ENCODE measurements at regions not wholly inside any gene's neighbourhood (a gene's known extent, or its start where the extent isn't known, plus 50 kb on each side); places are given as distances from the start of the nearest gene placed in this dataset.
A peak's percentile ranks its signal among the peaks of the same experiment; 100 is the strongest.

DNA sequence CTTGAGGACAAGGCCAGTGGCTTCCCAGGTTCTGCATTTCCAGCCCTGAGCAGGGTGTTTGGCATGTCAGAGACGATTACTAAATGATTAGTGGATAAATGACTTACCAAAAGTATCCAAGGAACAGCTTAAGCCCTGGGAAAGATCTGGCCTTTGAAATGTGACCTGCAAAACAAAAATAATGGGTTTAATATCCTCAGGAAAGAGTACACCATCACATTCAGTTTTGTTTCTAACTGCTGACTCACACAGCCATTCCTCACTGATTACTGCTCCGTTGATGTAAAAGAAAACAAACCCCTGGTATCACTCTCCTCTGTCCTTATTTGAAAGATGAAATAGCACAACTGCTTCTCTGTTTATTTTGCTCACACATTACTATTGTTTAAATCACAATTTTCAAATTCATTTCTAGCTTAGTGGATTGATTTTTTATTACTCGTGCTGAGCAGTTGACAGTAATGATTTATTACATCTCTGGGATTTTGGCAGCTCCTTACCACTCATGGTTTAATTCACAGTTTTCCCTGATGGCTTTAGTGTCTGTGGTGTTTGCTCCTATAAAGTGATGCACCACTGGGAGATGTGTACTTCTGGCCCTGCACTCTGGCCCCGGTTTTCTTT, 117.0 kb downstream of the CBLL2 start:
- in situ Hi-C loops (cut with HindIII; ENCODE audit: low sequenced_read_pairs) = no loop called here
- no peak for DNase-seq (ENCODE audit: low spot score)

- in situ Hi-C loops (cut with HindIII; ENCODE audit: low sequenced_read_pairs) = no loop called here
- DNase-seq (ENCODE audit: low spot score) = peak; percentile 54
Observed at GRCh38 chrX:22392133-22392948, 119.6 kb downstream of the CBLL2 start.

DNA sequence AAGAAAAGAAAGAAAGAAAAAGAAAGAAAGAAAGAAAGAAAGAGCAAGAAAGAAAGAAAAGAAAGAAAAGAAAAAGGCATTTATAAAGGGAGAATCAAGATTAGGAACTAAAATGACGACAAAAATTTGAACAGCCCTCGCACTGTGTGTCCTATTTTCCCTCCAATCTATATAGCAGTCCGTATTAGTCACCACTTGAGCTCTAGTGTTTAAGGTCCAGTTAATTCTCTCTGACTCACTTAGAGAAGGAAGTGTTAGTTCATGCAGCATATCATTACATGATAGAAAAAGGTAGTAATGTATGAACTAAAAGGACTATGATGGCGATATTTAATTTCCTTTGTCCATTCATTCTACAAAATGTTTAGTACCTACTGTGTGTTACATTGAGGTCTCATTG, 122.7 kb downstream of the CBLL2 start:
- in situ Hi-C loops (cut with HindIII; ENCODE audit: low sequenced_read_pairs) = no loop called here
- DNase-seq (ENCODE audit: low spot score) = no peak

DNA sequence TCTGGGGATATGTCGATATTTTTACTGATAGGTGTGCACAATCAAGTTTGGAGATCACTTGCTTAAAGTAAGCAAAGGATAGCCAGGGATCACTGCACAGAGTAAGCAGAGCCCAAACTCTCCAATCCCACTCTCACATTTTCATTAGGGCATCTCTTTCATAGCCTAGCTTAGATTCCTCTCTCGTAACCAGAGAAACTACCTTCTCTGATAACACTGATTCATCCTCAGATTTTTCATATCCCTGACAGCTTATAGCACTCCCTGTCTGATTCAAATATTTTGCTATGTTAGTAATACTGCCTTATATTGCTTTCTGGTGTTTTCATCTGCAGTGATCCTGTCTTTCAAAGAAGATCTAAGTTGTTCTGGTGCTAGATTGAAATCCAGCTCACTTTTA, 123.7 kb downstream of the CBLL2 start:
- in situ Hi-C loops (cut with HindIII; ENCODE audit: low sequenced_read_pairs) = no loop called here
- DNase-seq (ENCODE audit: low spot score) = no peak

DNA sequence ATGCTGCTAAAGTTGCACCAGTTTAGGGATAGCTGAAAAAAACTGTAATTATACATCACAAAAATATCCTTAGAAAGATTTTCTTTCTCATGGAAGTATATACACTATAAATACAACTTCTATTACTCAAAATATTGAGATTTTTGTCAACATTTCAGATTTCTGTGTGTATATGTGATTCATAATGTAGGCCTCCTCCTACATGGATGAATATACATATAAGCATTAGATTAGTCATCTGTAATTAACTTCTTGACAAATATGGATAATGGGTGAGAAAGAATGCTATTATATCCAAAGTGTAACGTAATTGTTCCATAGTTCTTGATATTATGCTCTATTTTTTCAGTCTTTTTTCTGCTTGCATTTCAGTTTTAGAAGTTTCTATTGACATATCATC, 124.9 kb downstream of the CBLL2 start:
- in situ Hi-C loops (cut with HindIII; ENCODE audit: low sequenced_read_pairs) = no loop called here

GRCh38 chrX:22399437-22400192, 126.9 kb downstream of the CBLL2 start:
- no peak for DNase-seq (ENCODE audit: low spot score)
- in situ Hi-C loops (cut with HindIII; ENCODE audit: low sequenced_read_pairs) = no loop called here

More for the DNA sequence above, 124.9 kb downstream of the CBLL2 start:
- no peak for DNase-seq (ENCODE audit: low spot score)

DNA sequence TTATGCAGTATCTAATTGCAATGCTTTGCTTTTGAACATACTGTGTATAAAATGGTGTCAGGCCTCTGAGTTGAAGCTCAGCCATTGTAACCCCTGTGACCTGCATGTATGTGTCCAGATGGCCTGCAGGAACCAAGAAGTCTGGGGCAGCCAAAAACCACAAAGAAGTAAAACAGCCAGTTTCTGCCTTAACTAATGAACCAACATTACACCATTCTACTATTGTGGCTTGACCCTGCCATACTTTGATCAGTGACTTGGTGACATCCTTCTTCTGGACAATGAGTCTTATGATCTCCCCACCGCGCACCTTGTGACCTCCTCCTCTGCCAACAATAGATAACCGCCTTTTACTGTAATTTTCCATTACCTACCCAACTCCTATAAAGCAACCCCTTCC, 131.6 kb downstream of the CBLL2 start:
- no peak for DNase-seq (ENCODE audit: low spot score)

GRCh38 chrX:22406201-22406737, 133.6 kb downstream of the CBLL2 start:
- in situ Hi-C loops (cut with HindIII; ENCODE audit: low sequenced_read_pairs) = no loop called here
- no peak for DNase-seq (ENCODE audit: low spot score)

More for the DNA sequence above, 131.6 kb downstream of the CBLL2 start:
- in situ Hi-C loops (cut with HindIII; ENCODE audit: low sequenced_read_pairs) = no loop called here

GRCh38 chrX:22409418-22409817, 136.7 kb downstream of the CBLL2 start:
- no peak for DNase-seq (ENCODE audit: low spot score)
- in situ Hi-C loops (cut with HindIII; ENCODE audit: low sequenced_read_pairs) = no loop called here

DNA sequence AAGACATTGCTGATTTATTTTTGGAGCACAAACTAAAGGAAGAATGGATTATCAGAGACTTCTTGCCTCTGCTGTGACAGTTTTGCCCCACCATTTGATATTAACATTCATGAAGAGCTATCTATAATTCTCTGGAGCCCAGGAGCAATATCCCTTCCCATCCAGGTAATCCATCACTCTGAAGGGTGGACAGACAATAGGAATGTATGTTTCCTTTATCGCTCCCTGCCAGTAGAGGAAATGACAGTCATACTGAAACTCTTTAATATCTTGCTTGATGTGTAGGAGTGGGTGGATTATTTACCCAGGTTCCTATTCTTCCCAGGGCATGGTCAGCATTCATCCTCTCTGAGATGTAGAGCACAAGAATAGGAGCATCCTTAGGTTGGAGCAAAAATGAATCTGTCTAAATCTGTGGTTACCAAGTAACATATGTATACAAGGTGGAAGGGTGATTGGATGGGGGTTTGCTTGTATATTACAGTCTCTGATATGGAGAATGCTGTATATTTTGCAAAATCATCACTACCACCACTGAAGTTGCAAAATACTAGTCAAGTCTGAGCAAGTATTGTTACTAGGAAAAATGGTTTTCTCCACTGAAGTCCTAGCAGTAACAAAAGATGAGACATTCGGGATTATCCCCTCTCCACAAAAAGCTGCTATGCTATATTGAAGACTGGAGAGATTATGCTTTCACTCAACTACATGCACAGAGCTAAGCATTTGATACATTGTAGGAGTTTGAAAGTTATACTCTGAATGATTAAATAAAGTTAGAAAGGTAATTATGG, 151.6 kb downstream of the CBLL2 start:
- in situ Hi-C loops (cut with HindIII; ENCODE audit: low sequenced_read_pairs) = no loop called here
- DNase-seq (ENCODE audit: low spot score) = no peak

DNA sequence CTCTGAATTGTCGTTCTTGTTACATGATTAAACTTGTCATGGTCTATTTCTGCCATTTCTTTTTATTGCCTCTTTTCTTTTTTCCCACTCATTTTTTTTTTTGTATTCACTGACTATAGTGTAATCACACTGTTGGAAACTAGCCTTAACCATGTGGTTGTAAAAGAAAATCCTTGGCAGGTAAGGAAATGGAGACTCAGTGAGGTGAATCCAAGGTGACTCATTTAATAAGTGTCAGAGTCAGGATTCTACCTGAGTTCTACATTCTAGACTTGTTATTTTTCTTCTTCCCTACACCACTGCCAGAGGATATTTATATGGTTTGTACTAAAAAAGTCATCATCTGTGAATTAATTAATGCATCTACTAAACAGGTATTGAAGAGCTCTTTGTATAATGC, 152.2 kb downstream of the CBLL2 start:
- in situ Hi-C loops (cut with HindIII; ENCODE audit: low sequenced_read_pairs) = no loop called here
- no peak for DNase-seq (ENCODE audit: low spot score)

- in situ Hi-C loops (cut with HindIII; ENCODE audit: low sequenced_read_pairs) = no loop called here
Observed at GRCh38 chrX:22429704-22430103, 157.0 kb downstream of the CBLL2 start.

DNA sequence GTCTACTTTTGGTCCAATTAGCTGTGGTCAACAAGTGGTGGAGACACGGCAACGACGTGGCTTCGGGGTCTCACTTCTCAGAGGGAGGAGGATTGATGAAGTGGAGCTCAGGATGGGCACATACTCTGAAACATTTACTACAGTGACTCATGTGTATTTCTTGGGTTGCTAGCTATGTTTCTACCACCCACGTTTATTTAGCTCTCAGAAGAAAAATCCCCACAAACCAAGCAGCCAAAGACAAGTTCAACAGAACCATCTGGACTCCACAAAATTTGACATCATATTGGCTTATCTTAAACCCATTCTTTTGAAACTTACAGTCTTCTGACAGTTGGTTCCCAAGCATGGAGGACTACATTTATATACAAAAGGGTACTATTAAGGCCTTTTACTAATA, 158.0 kb downstream of the CBLL2 start:
- in situ Hi-C loops (cut with HindIII; ENCODE audit: low sequenced_read_pairs) = no loop called here
- no peak for DNase-seq (ENCODE audit: low spot score)

More at GRCh38 chrX:22429704-22430103, 157.0 kb downstream of the CBLL2 start:
- DNase-seq (ENCODE audit: low spot score) = no peak

DNA sequence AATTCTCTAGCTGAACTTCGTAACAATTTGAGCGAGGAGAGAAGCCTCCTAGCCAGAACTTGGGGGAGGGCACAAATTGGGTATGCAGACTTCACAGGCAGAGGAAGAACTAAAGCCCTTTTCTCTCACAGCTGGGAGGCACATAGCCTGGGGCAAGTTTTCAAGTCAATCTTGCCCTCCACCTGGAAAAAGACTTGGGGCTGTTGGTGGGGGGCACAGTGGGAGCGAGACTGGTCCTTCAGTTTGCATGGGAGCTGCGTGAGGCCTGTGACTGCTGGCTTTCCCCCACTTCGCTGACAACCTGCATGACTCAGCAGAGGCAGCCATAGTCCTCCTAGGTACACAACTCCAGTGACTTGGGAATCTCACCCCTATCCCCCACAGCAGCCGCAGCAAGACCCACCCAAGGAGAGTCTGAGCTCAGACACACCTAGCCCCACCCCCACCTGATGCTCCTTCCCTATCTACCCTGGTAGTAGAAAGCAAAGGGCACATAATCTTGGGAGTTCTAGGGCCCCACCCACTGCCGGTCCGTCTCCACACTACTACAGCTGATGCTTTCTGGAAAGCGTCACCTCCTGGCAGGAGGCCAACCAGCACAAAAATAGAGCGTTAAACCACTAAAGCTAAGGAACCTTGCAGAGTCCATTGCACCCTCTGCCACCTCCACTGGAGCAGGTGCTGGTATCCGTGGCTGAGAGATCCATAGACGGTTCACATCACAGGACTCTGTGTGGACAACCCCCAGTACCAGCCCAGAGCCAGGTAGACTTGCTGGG, 160.8 kb downstream of the CBLL2 start:
- in situ Hi-C loops (cut with HindIII; ENCODE audit: low sequenced_read_pairs) = no loop called here
- no peak for DNase-seq (ENCODE audit: low spot score)

DNA sequence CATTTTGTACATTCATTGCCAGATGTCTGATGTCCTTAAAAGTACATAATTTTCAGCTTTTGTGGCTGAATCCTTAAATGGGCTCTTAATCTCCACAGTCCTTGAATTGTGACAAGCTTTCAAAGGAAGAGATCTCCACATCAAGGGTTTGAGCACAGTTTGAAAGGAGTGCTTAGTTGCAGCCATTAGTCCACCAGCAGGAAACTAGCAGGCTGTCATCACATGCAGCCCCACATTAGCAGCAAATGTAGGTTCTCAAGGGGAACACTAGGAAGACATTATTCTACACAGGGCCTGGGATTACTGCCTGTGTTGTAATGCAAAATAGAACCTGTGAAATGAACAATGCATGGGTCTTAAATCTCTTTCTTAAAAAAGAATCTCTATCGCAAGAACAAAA, 173.2 kb downstream of the CBLL2 start:
- no peak for DNase-seq (ENCODE audit: low spot score)
- in situ Hi-C loops (cut with HindIII; ENCODE audit: low sequenced_read_pairs) = no loop called here

DNA sequence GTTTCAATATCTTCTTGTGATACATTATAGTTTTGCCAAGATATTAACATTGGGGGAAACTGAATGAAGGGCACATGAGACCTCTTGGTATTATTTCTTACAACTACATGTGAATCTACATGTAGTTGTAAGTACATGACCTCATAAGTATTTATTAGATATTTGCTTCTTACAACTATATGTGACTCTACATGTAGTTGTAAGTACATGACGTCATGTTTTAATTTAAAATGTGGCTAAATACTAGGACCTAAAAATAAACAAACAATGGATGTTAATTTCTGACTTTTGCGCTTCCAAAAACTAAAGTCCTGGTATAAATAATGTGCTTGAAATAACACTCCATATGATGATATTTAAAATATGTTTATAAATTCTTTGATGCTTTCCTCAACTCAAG, 190.2 kb downstream of the CBLL2 start:
- DNase-seq (ENCODE audit: low spot score) = no peak
- in situ Hi-C loops (cut with HindIII; ENCODE audit: low sequenced_read_pairs) = no loop called here

- in situ Hi-C loops (cut with HindIII; ENCODE audit: low sequenced_read_pairs) = no loop called here
- no peak for DNase-seq (ENCODE audit: low spot score)
Observed at GRCh38 chrX:22467571-22467970, 194.9 kb downstream of the CBLL2 start.

- no peak for DNase-seq (ENCODE audit: low spot score)
- in situ Hi-C loops (cut with HindIII; ENCODE audit: low sequenced_read_pairs) = no loop called here
Observed at GRCh38 chrX:22481436-22481835, 208.7 kb downstream of the CBLL2 start.
